SK-N-SH (cell line): ENCODE measurements at regions not wholly inside any gene's neighbourhood (a gene's known extent, or its start where the extent isn't known, plus 50 kb on each side); places are given as distances from the start of the nearest gene placed in this dataset.

Experiments used
- CTCF ChIA-PET: fragments of 300-600, 350-600 bp; formaldehyde crosslinking; extraction: SDS; loops from one replicate; lab custom pipeline; 2021; lab: Yijun Ruan, JAX
- POLR2A ChIA-PET: fragments of 350-600 bp; sonication (Branson Sonifier 250); formaldehyde crosslinking; extraction: SDS; loops from one replicate; lab custom pipeline; 2020; ENCODE audit warnings: antibody characterized with exemption, inconsistent platforms; lab: Yijun Ruan, JAX
- DNase-seq: peaks from one replicate; pipeline ENCODE4 v3.0.0; 2012
- H2AFZ ChIP-seq: fragments of 200-600 bp; sonication (generic); 2 replicates; pipeline ENCODE4 v1.8.1; 2016; ENCODE audit warnings: antibody characterized with exemption, mild to moderate bottlenecking, low read depth
- H3F3A ChIP-seq: fragments of 200-600 bp; sonication (generic); replicated peaks from 2 replicates; pipeline ENCODE3; 2016; ENCODE audit warnings: antibody characterized with exemption, mild to moderate bottlenecking; ENCODE audit not compliant: insufficient read depth
- H3K27ac ChIP-seq, 2 experiments: fragments of 200-500 bp in 1 of 2; fragments of 200-600 bp in 1 of 2; sonication (Bioruptor generic) in 1 of 2; sonication (generic), shearing (Covaris generic) in 1 of 2; 2 replicates each; pipeline versions ENCODE4 v1.5.1 to v1.6.1; 2014 to 2016; ENCODE audit warnings: low read depth in 2 of 2, inconsistent platforms in 1 of 2, low read length in 1 of 2, mild to moderate bottlenecking in 1 of 2, mixed read lengths in 1 of 2
- H3K27me3 ChIP-seq: fragments of 200-600 bp; sonication (generic), shearing (Covaris generic); 2 replicates; pipeline ENCODE4 v1.6.1; 2016; ENCODE audit warnings: mixed run types; ENCODE audit not compliant: insufficient read depth
- H3K36me3 ChIP-seq, 2 experiments: fragments of 200-500 bp in 1 of 2; fragments of 200-600 bp in 1 of 2; sonication (Bioruptor generic) in 1 of 2; sonication (generic) in 1 of 2; replicated peaks in 1 of 2; 2 replicates each; pipeline versions ENCODE3 to v1.5.1; 2014 to 2016; ENCODE audit warnings: low read length in 1 of 2, mild to moderate bottlenecking in 1 of 2; ENCODE audit not compliant: insufficient read depth in 2 of 2, control insufficient read depth in 1 of 2
- H3K4me1 ChIP-seq, 2 experiments: fragments of 200-500 bp in 1 of 2; fragments of 200-600 bp in 1 of 2; sonication (Bioruptor generic) in 1 of 2; sonication (generic), shearing (Covaris generic) in 1 of 2; 2 replicates each; pipeline versions ENCODE4 v1.5.1 to v1.6.1; 2014 to 2016; ENCODE audit warnings: low read depth in 1 of 2, low read length in 1 of 2, mixed run types in 1 of 2; ENCODE audit not compliant: insufficient read depth in 2 of 2, control insufficient read depth in 1 of 2
- H3K4me2 ChIP-seq: fragments of 200-600 bp; sonication (generic), shearing (Covaris generic); 2 replicates; pipeline ENCODE4 v1.6.1; 2017; ENCODE audit warnings: mixed run types
- H3K4me3 ChIP-seq, 2 experiments: fragments of 200-500 bp in 1 of 2; fragments of 200-600 bp in 1 of 2; sonication (Bioruptor generic) in 1 of 2; sonication (generic), shearing (Covaris generic) in 1 of 2; 2 replicates each; pipeline versions ENCODE4 v1.5.1 to v1.8.1; 2014 to 2016; ENCODE audit warnings: low read depth in 2 of 2, inconsistent platforms in 1 of 2, low read length in 1 of 2, mild to moderate bottlenecking in 1 of 2, mixed read lengths in 1 of 2, moderate library complexity in 1 of 2
- H3K79me2 ChIP-seq: fragments of 200-600 bp; sonication (generic); 2 replicates; pipeline ENCODE4 v1.8.1; 2017; ENCODE audit warnings: mild to moderate bottlenecking; ENCODE audit not compliant: insufficient read depth
- H3K9ac ChIP-seq: fragments of 200-600 bp; sonication (generic); 2 replicates; pipeline ENCODE4 v1.6.1; 2017; ENCODE audit warnings: mixed run types
- H3K9me2 ChIP-seq: fragments of 200-600 bp; sonication (generic); 2 replicates; pipeline ENCODE4 v1.6.1; 2017; ENCODE audit warnings: mixed run types
- H3K9me3 ChIP-seq: fragments of 200-600 bp; sonication (generic); 2 replicates; pipeline ENCODE4 v1.6.1; 2017; ENCODE audit warnings: mixed run types, mild to moderate bottlenecking, moderate library complexity
- H4K20me1 ChIP-seq: fragments of 200-600 bp; sonication (generic); 2 replicates; pipeline ENCODE4 v1.6.1; 2017; ENCODE audit warnings: mild to moderate bottlenecking, mixed run types; ENCODE audit not compliant: insufficient read depth
- ELF1 ChIP-seq: IDR thresholded peaks from 2 replicates; pipeline ENCODE4 v1.4.0; 2012
- JUND ChIP-seq: IDR thresholded peaks from 2 replicates; pipeline ENCODE4 v1.4.0; 2012
- MEF2A ChIP-seq: IDR thresholded peaks from 2 replicates; pipeline ENCODE4 v1.4.0; 2012; ENCODE audit warnings: low read depth, borderline replicate concordance
- MXI1 ChIP-seq: IDR thresholded peaks from 2 replicates; pipeline ENCODE4 v1.6.1; 2012; ENCODE audit warnings: mild to moderate bottlenecking, low read depth, low read length, improper control_type of control experiment
- RAD21 ChIP-seq: IDR thresholded peaks from 2 replicates; pipeline ENCODE4 v1.6.1; 2012; ENCODE audit warnings: mild to moderate bottlenecking, low read length
- RCOR1 ChIP-seq: fragments of 150-350 bp; IDR thresholded peaks from 2 replicates; pipeline ENCODE4 v1.6.1; 2017; ENCODE audit warnings: antibody characterized with exemption, low read length
- RFX5 ChIP-seq: IDR thresholded peaks from 2 replicates; pipeline ENCODE4 v1.6.1; 2012; ENCODE audit warnings: mild to moderate bottlenecking, improper control_type of control experiment, low read length
- SIN3A ChIP-seq: IDR thresholded peaks from 2 replicates; pipeline ENCODE4 v1.6.1; 2012; ENCODE audit warnings: low read depth, mild to moderate bottlenecking, low read length, moderate library complexity, borderline replicate concordance
- SMC3 ChIP-seq: IDR thresholded peaks from 2 replicates; pipeline ENCODE4 v1.6.1; 2012; ENCODE audit warnings: low read depth, low read length, improper control_type of control experiment
- TCF12 ChIP-seq: IDR thresholded peaks from 2 replicates; pipeline ENCODE4 v1.4.0; 2012
- TEAD4 ChIP-seq: IDR thresholded peaks from 2 replicates; pipeline ENCODE4 v1.4.0; 2012; ENCODE audit warnings: mild to moderate bottlenecking, borderline replicate concordance; ENCODE audit not compliant: insufficient read depth
- YY1 ChIP-seq: IDR thresholded peaks from 2 replicates; pipeline ENCODE4 v1.4.0; 2012; ENCODE audit warnings: low read depth, mild to moderate bottlenecking
- WGBS: methylation state at CpG from one replicate; pipeline ENCODE4 v1.1.6; 2017; ENCODE audit warnings: low lambda C conversion rate; 5-methylcytosine and 5-hydroxymethylcytosine counted together
- TF ChIP-seq, protein P1 (sequence below): IDR thresholded peaks from 2 replicates; pipeline ENCODE4 v1.4.0; 2012; ENCODE audit warnings: low read depth
- TF ChIP-seq, protein P2 (sequence below): IDR thresholded peaks from 2 replicates; pipeline ENCODE4; 2012
- TF ChIP-seq, protein P3 (sequence below): fragments of 150-350 bp; IDR thresholded peaks from 2 replicates; pipeline ENCODE4 v1.6.1; 2016; ENCODE audit warnings: mild to moderate bottlenecking, low read depth, low read length
- TF ChIP-seq, protein P4 (sequence below): IDR thresholded peaks from 2 replicates; pipeline ENCODE4 v1.4.0; 2012; ENCODE audit warnings: low read depth, borderline replicate concordance

DNA sequence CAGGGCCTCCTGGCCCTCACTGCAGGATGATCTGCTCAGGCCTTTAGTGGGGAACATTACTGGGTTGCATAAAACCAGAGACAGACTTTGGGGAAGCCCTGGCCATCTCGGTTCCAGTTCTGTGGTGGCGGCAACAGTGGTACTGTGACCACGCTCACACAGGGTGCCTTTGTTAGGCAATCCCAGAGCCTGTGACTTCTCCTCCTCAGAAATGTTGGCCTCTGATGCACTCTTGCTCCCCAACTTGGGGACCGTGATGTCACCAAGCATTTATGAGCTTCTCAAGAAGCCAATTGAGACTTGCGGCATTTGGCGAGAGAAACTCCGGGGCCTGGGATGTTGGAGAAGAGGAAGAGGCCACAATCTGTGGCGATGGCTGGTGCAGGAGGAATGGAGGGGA, 80.9 kb upstream of the PKDCC start:
- Histone ChIP-seq H3K36me3 (no peaks in the 10 kb centered on the region), H3K9ac (no peak overlapping the region), H3K4me3 (no peak overlapping the region), H3F3A (peaks cover 5% of the 10 kb centered on the region), H3K27me3 (no peaks in the 10 kb centered on the region), H3K27ac (peak overlapping the region in 1 of 2 experiments; percentile 56; a peak in 1 of 4 replicates), H3K4me2 (peak overlapping the region; percentile 65), H4K20me1 (no peaks in the 10 kb centered on the region), H3K4me1 (peaks cover 23 to 52% of the 10 kb centered on the region in 2 experiments)
- POLR2A ChIA-PET: interaction anchor here (2.3 kb wide), 1 partner anchor 80 kb away, joined by 19 read pairs; the partner anchor contains the start of gene PKDCC
- 86% methylated on average over 8 of the region's 8 CpGs for WGBS
- DNase-seq: no peak
- TF ChIP-seq, protein P1, sequence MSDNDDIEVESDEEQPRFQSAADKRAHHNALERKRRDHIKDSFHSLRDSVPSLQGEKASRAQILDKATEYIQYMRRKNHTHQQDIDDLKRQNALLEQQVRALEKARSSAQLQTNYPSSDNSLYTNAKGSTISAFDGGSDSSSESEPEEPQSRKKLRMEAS: no peak
- TF ChIP-seq ELF1 (no peak), RFX5 (no peak), TEAD4 (no peak), JUND (no peak), RAD21 (no peak), MXI1 (no peak), MEF2A (no peak), SIN3A (no peak), YY1 (no peak), SMC3 (no peak), TCF12 (no peak), RCOR1 (no peak)
- TF ChIP-seq, protein P2, sequence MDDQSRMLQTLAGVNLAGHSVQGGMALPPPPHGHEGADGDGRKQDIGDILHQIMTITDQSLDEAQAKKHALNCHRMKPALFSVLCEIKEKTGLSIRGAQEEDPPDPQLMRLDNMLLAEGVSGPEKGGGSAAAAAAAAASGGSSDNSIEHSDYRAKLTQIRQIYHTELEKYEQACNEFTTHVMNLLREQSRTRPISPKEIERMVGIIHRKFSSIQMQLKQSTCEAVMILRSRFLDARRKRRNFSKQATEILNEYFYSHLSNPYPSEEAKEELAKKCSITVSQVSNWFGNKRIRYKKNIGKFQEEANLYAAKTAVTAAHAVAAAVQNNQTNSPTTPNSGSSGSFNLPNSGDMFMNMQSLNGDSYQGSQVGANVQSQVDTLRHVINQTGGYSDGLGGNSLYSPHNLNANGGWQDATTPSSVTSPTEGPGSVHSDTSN: no peak
- TF ChIP-seq, protein P3, sequence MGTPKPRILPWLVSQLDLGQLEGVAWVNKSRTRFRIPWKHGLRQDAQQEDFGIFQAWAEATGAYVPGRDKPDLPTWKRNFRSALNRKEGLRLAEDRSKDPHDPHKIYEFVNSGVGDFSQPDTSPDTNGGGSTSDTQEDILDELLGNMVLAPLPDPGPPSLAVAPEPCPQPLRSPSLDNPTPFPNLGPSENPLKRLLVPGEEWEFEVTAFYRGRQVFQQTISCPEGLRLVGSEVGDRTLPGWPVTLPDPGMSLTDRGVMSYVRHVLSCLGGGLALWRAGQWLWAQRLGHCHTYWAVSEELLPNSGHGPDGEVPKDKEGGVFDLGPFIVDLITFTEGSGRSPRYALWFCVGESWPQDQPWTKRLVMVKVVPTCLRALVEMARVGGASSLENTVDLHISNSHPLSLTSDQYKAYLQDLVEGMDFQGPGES: no peak
- TF ChIP-seq, protein P4, sequence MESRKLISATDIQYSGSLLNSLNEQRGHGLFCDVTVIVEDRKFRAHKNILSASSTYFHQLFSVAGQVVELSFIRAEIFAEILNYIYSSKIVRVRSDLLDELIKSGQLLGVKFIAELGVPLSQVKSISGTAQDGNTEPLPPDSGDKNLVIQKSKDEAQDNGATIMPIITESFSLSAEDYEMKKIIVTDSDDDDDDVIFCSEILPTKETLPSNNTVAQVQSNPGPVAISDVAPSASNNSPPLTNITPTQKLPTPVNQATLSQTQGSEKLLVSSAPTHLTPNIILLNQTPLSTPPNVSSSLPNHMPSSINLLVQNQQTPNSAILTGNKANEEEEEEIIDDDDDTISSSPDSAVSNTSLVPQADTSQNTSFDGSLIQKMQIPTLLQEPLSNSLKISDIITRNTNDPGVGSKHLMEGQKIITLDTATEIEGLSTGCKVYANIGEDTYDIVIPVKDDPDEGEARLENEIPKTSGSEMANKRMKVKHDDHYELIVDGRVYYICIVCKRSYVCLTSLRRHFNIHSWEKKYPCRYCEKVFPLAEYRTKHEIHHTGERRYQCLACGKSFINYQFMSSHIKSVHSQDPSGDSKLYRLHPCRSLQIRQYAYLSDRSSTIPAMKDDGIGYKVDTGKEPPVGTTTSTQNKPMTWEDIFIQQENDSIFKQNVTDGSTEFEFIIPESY: no peak
- TF ChIP-seq, all 33 proteins: peak for 0
- Histone ChIP-seq H3K79me2 (no peaks in the 10 kb centered on the region), H3K9me2 (no peaks in the 10 kb centered on the region), H3K9me3 (no peaks in the 10 kb centered on the region), H2AFZ (no peak overlapping the region; the same call in 1 of the 2 replicates)
- CTCF ChIA-PET: interaction anchor here (1.0 to 3.1 kb wide), 5 partner anchors 10 to 96 kb away, joined by 3 to 20 read pairs (median 4); no protein-coding TSS in a partner anchor
